ENCODE measurements at regions not wholly inside any gene's neighbourhood (a gene's known extent, or its start where the extent isn't known, plus 50 kb on each side); places are given as distances from the start of the nearest gene placed in this dataset.

DNA sequence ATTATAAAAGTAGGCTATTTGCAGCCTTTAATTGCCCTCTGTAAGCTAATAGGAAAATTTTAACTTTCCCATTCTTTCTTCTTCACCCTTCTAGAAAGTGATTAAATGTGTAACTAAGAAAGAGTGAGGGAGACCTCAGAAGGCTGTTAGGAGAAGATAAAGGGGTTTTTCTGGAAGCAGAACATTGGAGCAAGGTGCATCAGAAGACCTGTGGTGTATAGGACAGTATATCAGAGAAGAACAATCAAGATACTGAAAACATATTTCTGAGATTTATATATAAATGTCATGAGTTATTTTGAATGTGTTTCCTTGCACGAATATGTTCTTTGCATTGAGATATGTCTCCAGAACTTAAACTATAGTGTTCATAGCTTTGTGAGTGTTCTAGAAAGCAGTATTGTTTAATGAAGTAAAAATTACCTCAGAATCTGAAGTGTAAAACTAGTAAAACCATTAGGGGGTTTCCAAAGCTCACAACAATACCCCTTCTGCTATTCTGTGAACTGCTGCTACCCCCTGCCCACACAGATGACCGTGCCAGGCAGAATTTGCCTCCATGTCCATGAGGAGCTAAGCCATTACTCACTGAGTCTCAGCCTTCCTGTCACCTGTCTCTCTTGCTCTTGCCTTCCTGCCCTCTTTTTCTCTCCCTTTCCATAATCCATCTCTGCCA is 537.9 kb downstream of the EPHA4 start:
- no peaks in the 10 kb centered on the region for H3K36me3 ChIP-seq (replicated peaks)
- in situ Hi-C loops (cut with MboI; ENCODE audit: low sequenced_read_pairs): no loop called here
- no peak for DNase-seq (ENCODE audit: low spot score in 2 of 2)
- H3K9me3 ChIP-seq: no peaks in the 10 kb centered on the region
- H3K27me3 ChIP-seq (ENCODE audit: low read depth): 0 out of 2 replicates have a peak, but pooled peaks cover 4% of the 10 kb centered on the region
- no peaks in the 10 kb centered on the region for H3K4me1 ChIP-seq
- H3K4me3 ChIP-seq: no peak overlapping the region

GRCh38 chr2:221034973-221035372 is 537.1 kb downstream of the EPHA4 start:
- Histone ChIP-seq H3K9me3 (no peaks in the 10 kb centered on the region), H3K27me3 (ENCODE audit: low read depth) (0 out of 2 replicates have a peak, but pooled peaks cover 4% of the 10 kb centered on the region), H3K4me3 (no peak overlapping the region), H3K36me3 (replicated peaks) (no peaks in the 10 kb centered on the region), H3K4me1 (no peaks in the 10 kb centered on the region)
- DNase-seq (ENCODE audit: low spot score in 2 of 2): no peak
- in situ Hi-C loops (cut with MboI; ENCODE audit: low sequenced_read_pairs): no loop called here

DNA sequence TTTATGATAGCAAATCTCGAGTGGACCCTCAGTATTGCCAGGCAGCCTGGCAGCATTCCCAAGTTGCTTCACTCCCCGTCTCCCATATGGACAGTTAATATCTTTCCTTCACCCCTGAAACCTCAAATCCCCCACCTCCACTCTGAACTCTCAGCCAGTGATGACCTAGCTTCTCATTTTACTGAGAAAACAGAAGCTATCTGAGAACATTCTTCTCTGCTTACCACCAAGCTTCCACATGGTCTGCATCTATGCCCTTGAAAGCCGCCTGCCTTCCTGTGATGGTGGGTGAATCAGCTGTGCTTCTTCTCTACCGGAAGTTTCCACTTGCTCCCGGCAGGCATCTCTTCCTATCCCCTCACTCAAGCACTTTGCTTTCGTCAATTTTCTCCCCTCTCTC is 529.2 kb downstream of the EPHA4 start:
- Histone ChIP-seq H3K4me3 (no peak overlapping the region), H3K36me3 (replicated peaks) (no peaks in the 10 kb centered on the region), H3K9me3 (no peaks in the 10 kb centered on the region), H3K27me3 (ENCODE audit: low read depth) (no peaks in the 10 kb centered on the region), H3K4me1 (no peaks in the 10 kb centered on the region)
- in situ Hi-C loops (cut with MboI; ENCODE audit: low sequenced_read_pairs): no loop called here
- no peak for DNase-seq (ENCODE audit: low spot score in 2 of 2)

DNA sequence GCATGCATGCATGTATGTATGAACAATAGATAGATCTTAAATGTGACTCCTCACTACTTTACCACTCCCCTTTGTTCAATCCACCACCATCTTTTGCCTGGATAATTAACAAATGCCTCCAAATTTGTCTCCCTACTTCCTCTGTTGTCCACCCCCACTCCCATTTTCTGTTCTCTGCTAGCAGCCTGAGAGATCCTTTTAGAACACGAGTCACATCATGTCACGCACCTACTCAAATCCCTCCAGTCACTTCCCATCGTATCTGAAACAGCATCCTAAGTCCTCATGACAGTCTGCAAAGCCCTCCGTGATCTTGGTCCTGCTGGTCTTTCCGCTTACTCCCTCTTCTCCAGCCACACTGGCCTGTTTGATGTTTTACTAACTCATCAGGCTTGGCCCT is 527.3 kb downstream of the EPHA4 start:
- in situ Hi-C loops (cut with MboI; ENCODE audit: low sequenced_read_pairs): no loop called here
- H3K4me3 ChIP-seq: no peak overlapping the region
- no peaks in the 10 kb centered on the region for H3K4me1 ChIP-seq
- H3K27me3 ChIP-seq (ENCODE audit: low read depth): no peaks in the 10 kb centered on the region
- no peaks in the 10 kb centered on the region for H3K36me3 ChIP-seq (replicated peaks)
- no peaks in the 10 kb centered on the region for H3K9me3 ChIP-seq
- no peak for DNase-seq (ENCODE audit: low spot score in 2 of 2)

- Histone ChIP-seq H3K9me3 (no peaks in the 10 kb centered on the region), H3K4me1 (no peaks in the 10 kb centered on the region), H3K27me3 (ENCODE audit: low read depth) (peaks cover 3% of the 10 kb centered on the region; the same call in 1 of the 2 replicates), H3K36me3 (replicated peaks) (no peaks in the 10 kb centered on the region), H3K4me3 (no peak overlapping the region)
- DNase-seq (ENCODE audit: low spot score in 2 of 2): no peak
- in situ Hi-C loops (cut with MboI; ENCODE audit: low sequenced_read_pairs): no loop called here
Measured at GRCh38 chr2:221050020-221050795, 521.9 kb downstream of the EPHA4 start.

DNA sequence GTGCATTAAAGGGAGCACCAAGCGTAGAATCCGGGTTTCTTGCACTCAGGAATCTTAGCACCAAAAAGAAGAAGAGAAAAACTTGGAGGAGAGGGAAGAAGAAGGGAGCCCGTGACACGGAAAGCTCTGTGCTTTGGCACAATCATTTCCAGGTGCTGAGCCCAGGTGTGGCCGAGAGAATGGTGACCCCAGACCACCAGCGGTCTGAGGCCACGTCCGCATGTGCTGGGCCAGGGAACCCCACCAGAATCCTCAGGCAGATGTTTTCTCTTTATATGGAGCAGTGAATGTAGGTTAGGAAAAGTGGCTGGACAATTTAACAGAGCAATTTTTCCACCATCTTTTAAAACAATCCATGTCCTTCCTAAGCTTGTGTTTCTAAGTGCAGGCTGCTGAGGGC is 520.9 kb downstream of the EPHA4 start:
- H3K36me3 ChIP-seq (replicated peaks): no peaks in the 10 kb centered on the region
- in situ Hi-C loops (cut with MboI; ENCODE audit: low sequenced_read_pairs): no loop called here
- DNase-seq (ENCODE audit: low spot score in 2 of 2): no peak
- no peak overlapping the region for H3K4me3 ChIP-seq
- peaks cover 3% of the 10 kb centered on the region; the same call in 1 of the 2 replicates for H3K27me3 ChIP-seq (ENCODE audit: low read depth)
- no peaks in the 10 kb centered on the region for H3K9me3 ChIP-seq
- no peaks in the 10 kb centered on the region for H3K4me1 ChIP-seq

DNA sequence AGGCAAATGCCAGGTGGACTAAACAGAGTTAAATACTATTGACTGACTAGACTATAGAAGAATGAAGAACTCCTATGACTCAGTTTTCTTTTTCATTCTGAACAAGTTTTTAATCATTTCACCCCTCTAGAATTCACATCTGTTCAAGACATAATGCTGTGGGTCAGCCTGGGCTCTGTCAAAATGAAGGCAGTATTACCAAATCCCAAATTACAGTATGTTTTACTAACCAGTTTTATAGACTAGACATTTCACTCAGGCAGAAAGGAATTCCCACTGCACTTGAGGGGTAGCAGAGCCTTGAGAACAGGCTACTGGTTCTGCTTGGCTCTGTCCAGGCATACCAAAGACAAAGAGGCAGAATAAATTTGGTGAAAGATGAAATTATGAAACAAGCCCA is 511.7 kb downstream of the EPHA4 start:
- Histone ChIP-seq H3K9me3 (peaks cover 2% of the 10 kb centered on the region; the same call in 1 of the 2 replicates), H3K27me3 (ENCODE audit: low read depth) (peaks cover 6% of the 10 kb centered on the region), H3K4me3 (no peak overlapping the region), H3K36me3 (replicated peaks) (no peaks in the 10 kb centered on the region), H3K4me1 (no peaks in the 10 kb centered on the region)
- DNase-seq (ENCODE audit: low spot score in 2 of 2): no peak
- in situ Hi-C loops (cut with MboI; ENCODE audit: low sequenced_read_pairs): no loop called here

DNA sequence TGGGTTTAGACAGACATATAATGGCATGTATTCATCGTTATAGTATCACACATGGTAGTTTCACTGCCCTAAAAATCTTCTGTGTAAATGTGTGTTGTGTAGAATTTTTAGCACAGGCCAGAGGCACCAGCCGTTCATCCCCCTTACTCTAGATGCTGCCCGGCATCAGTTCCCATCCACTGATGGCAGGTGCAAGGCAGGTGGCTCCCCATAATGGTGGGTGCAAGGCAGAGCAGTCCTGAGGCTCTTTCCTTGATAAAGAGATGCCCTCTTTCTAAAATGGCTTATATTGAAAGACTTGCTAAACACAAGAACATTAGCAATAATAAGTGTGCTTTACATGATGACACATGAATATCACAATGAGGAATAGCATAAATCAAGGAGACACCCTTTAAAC is 508.5 kb downstream of the EPHA4 start:
- in situ Hi-C loops (cut with MboI; ENCODE audit: low sequenced_read_pairs): no loop called here
- Histone ChIP-seq H3K4me1 (no peaks in the 10 kb centered on the region), H3K9me3 (peaks cover 2% of the 10 kb centered on the region; the same call in 1 of the 2 replicates), H3K4me3 (no peak overlapping the region), H3K36me3 (replicated peaks) (no peaks in the 10 kb centered on the region), H3K27me3 (ENCODE audit: low read depth) (peaks cover 6% of the 10 kb centered on the region)
- DNase-seq (ENCODE audit: low spot score in 2 of 2): no peak

- DNase-seq (ENCODE audit: low spot score in 2 of 2): no peak
- no peaks in the 10 kb centered on the region for H3K4me1 ChIP-seq
- peaks cover 6% of the 10 kb centered on the region for H3K27me3 ChIP-seq (ENCODE audit: low read depth)
- in situ Hi-C loops (cut with MboI; ENCODE audit: low sequenced_read_pairs): no loop called here
- H3K36me3 ChIP-seq (replicated peaks): no peaks in the 10 kb centered on the region
- H3K4me3 ChIP-seq: no peak overlapping the region
- no peaks in the 10 kb centered on the region for H3K9me3 ChIP-seq
Measured at GRCh38 chr2:221064058-221064854, 507.8 kb downstream of the EPHA4 start.

- no peak for DNase-seq (ENCODE audit: low spot score in 2 of 2)
- no peak overlapping the region for H3K4me3 ChIP-seq
- H3K27me3 ChIP-seq (ENCODE audit: low read depth): peaks cover 6% of the 10 kb centered on the region
- in situ Hi-C loops (cut with MboI; ENCODE audit: low sequenced_read_pairs): no loop called here
- no peaks in the 10 kb centered on the region for H3K9me3 ChIP-seq
- H3K36me3 ChIP-seq (replicated peaks): no peaks in the 10 kb centered on the region
- H3K4me1 ChIP-seq: no peaks in the 10 kb centered on the region
Measured at GRCh38 chr2:221064880-221065279, 507.2 kb downstream of the EPHA4 start.

DNA sequence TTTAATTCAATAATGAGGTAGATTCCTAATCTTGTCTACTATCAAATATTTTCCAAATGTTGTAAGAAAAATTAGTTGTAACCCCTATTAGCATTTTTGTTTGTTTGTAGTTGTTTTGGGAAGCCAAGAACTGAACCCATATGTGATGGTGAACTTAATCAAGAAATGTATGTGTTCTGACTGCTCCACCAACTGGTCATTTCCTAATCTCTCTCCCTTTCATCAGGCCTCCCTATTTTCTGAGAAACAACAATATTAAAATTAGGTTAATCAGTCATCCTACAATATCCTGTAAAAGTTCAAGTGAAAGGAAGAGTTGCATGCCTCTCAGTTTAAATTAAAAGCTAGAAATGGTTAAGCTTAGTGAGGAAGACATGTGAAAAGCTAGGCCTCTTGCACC is 504.0 kb downstream of the EPHA4 start:
- DNase-seq (ENCODE audit: low spot score in 2 of 2): no peak
- Histone ChIP-seq H3K4me3 (no peak overlapping the region), H3K27me3 (ENCODE audit: low read depth) (peaks cover 6% of the 10 kb centered on the region; the same call in 1 of the 2 replicates), H3K36me3 (replicated peaks) (no peaks in the 10 kb centered on the region), H3K9me3 (no peaks in the 10 kb centered on the region), H3K4me1 (no peaks in the 10 kb centered on the region)
- in situ Hi-C loops (cut with MboI; ENCODE audit: low sequenced_read_pairs): no loop called here

GRCh38 chr2:221070106-221070505 is 502.0 kb downstream of the EPHA4 start:
- no peak for DNase-seq (ENCODE audit: low spot score in 2 of 2)
- no peaks in the 10 kb centered on the region for H3K36me3 ChIP-seq (replicated peaks)
- H3K4me1 ChIP-seq: no peaks in the 10 kb centered on the region
- H3K27me3 ChIP-seq (ENCODE audit: low read depth): peaks cover under 1% of the 10 kb centered on the region; the same call in 1 of the 2 replicates
- H3K9me3 ChIP-seq: no peaks in the 10 kb centered on the region
- in situ Hi-C loops (cut with MboI; ENCODE audit: low sequenced_read_pairs): no loop called here
- H3K4me3 ChIP-seq: no peak overlapping the region

DNA sequence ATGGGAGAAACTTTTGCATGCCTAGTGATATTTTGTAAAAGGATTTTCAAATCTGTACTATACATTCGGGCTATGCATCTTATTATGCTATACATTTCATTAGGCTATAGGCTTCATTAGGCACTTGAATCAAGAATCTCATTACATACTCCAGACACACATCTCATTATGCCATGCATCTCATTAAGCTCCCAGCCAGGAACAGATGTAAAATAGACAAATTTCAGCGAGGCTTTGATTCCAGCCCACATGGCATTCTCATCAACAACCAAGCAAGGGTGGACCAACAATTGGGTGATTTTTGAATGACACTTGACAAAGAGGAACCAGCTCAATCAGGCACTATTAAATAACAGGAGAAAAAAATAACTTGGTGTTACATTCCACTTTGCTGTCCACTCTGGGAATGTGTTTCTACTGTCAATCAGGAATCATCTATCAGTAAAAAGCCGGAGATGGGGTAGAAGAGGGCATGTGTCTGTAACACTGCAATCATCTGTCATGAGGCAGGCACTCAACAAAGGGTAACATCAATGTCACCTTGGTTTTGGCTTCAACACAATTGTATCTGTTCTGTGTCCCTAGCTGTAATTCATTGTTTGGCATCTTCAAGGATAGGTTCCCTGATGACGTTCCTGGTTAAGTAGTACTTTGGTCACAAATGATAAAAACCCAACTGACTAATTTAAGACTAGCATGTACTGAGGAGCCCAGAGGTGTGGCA is 498.6 kb downstream of the EPHA4 start:
- in situ Hi-C loops (cut with MboI; ENCODE audit: low sequenced_read_pairs): no loop called here

More for the DNA sequence above, 498.6 kb downstream of the EPHA4 start:
- H3K9me3 ChIP-seq: no peaks in the 10 kb centered on the region
- DNase-seq (ENCODE audit: low spot score in 2 of 2): no peak
- H3K4me1 ChIP-seq: no peaks in the 10 kb centered on the region; the same call in 1 of the 2 replicates
- no peak overlapping the region for H3K4me3 ChIP-seq
- H3K27me3 ChIP-seq (ENCODE audit: low read depth): no peaks in the 10 kb centered on the region; the same call in 1 of the 2 replicates
- no peaks in the 10 kb centered on the region for H3K36me3 ChIP-seq (replicated peaks)

Measured in HAP-1 (cell line).